HEK293 (cell line): ENCODE measurements at regions not wholly inside any gene's neighbourhood (a gene's known extent, or its start where the extent isn't known, plus 50 kb on each side); places are given as distances from the start of the nearest gene placed in this dataset.

ENCODE experiments used
- CTCF ChIA-PET: fragments of 350-600 bp; formaldehyde crosslinking; extraction: SDS; loops from one replicate; lab custom pipeline; 2021; ENCODE audit warnings: antibody characterized with exemption; lab: Yijun Ruan, JAX
- POLR2A ChIA-PET: fragments of 300-600 bp; formaldehyde crosslinking; extraction: SDS; loops from one replicate; lab custom pipeline; 2020; ENCODE audit warnings: antibody characterized with exemption, inconsistent platforms; lab: Yijun Ruan, JAX
- H3K27ac ChIP-seq: fragments of 200-500 bp; sonication (Bioruptor generic); 2 replicates; pipeline ENCODE4 v1.5.1; 2014; ENCODE audit warnings: low read depth, low read length, control low read depth, inconsistent platforms; ENCODE audit errors: extremely low read depth
- H3K36me3 ChIP-seq, 2 experiments: fragments of 200-500 bp in 1 of 2; sonication (Bioruptor generic) in 1 of 2; 1 replicate in 1 of 2; 2 replicates in 1 of 2; pipeline ENCODE4 v1.5.1; 2014 to 2017; ENCODE audit warnings: inconsistent platforms in 2 of 2, low read length in 2 of 2; ENCODE audit not compliant: control insufficient read depth in 2 of 2, insufficient read depth in 1 of 2
- H3K4me1 ChIP-seq: fragments of 200-500 bp; sonication (Bioruptor generic); 2 replicates; pipeline ENCODE4 v1.5.1; 2014; ENCODE audit warnings: mild to moderate bottlenecking, low read length, inconsistent platforms; ENCODE audit not compliant: control insufficient read depth, insufficient read depth
- H3K4me3 ChIP-seq: 2 replicates; pipeline ENCODE4 v1.5.1; 2011; ENCODE audit warnings: low read depth, mild to moderate bottlenecking, control low read depth, low read length, moderate library complexity
- H3K9me3 ChIP-seq: fragments of 200-500 bp; sonication (Bioruptor generic); 2 replicates; pipeline ENCODE4 v1.5.1; 2014; ENCODE audit warnings: low read depth, low read length, inconsistent platforms; ENCODE audit not compliant: control insufficient read depth, insufficient read depth
- AEBP2 ChIP-seq: fragments of 450-650 bp; formaldehyde crosslinking; IDR thresholded peaks from 2 replicates; pipeline ENCODE4 v1.5.1; 2016; ENCODE audit warnings: missing biosample characterization, missing genetic modification characterization, borderline replicate concordance
- IKZF3 ChIP-seq: fragments of 450-650 bp; IDR thresholded peaks from 2 replicates; pipeline ENCODE4 v1.5.0; 2018; ENCODE audit warnings: missing biosample characterization, mild to moderate bottlenecking, missing genetic modification characterization, moderate library complexity
- KLF10 ChIP-seq: fragments of 450-650 bp; IDR thresholded peaks from 2 replicates; pipeline ENCODE4 v1.5.1; 2018; ENCODE audit warnings: missing biosample characterization, mild to moderate bottlenecking, missing genetic modification characterization
- PRDM1 ChIP-seq: fragments of 450-650 bp; formaldehyde crosslinking; IDR thresholded peaks from 2 replicates; pipeline ENCODE4; 2016; ENCODE audit warnings: missing biosample characterization, missing genetic modification characterization
- PRDM4 ChIP-seq: fragments of 450-650 bp; formaldehyde crosslinking; IDR thresholded peaks from 2 replicates; pipeline ENCODE4 v1.5.1; 2017; ENCODE audit warnings: missing biosample characterization, missing genetic modification characterization
- REST ChIP-seq: fragments of 450-650 bp; formaldehyde crosslinking; IDR thresholded peaks from 2 replicates; pipeline ENCODE4 v1.5.1; 2016; ENCODE audit warnings: missing biosample characterization, missing genetic modification characterization
- ZBTB20 ChIP-seq: fragments of 450-650 bp; formaldehyde crosslinking; IDR thresholded peaks from 2 replicates; pipeline ENCODE4 v1.5.1; 2016; ENCODE audit warnings: missing biosample characterization, missing genetic modification characterization
- ZBTB21 ChIP-seq: fragments of 450-650 bp; formaldehyde crosslinking; IDR thresholded peaks from 2 replicates; pipeline ENCODE4 v1.5.1; 2017; ENCODE audit warnings: missing biosample characterization, missing genetic modification characterization
- ZBTB48 ChIP-seq: fragments of 450-650 bp; formaldehyde crosslinking; IDR thresholded peaks from 2 replicates; pipeline ENCODE4 v1.5.1; 2016; ENCODE audit warnings: missing biosample characterization, missing genetic modification characterization
- ZFP41 ChIP-seq: fragments of 450-650 bp; formaldehyde crosslinking; IDR thresholded peaks from 2 replicates; pipeline ENCODE4 v1.5.1; 2016; ENCODE audit warnings: missing biosample characterization, missing genetic modification characterization, borderline replicate concordance
- ZNF148 ChIP-seq: fragments of 450-650 bp; formaldehyde crosslinking; IDR thresholded peaks from 2 replicates; pipeline ENCODE4 v1.5.0; 2017; ENCODE audit warnings: missing biosample characterization, missing genetic modification characterization, borderline replicate concordance
- ZNF169 ChIP-seq: fragments of 450-650 bp; formaldehyde crosslinking; IDR thresholded peaks from 2 replicates; pipeline ENCODE4 v1.5.1; 2016; ENCODE audit warnings: missing biosample characterization, missing genetic modification characterization
- ZNF18 ChIP-seq: fragments of 450-650 bp; formaldehyde crosslinking; IDR thresholded peaks from 2 replicates; pipeline ENCODE4 v1.5.1; 2016; ENCODE audit warnings: missing biosample characterization, missing genetic modification characterization
- ZNF202 ChIP-seq: fragments of 450-650 bp; formaldehyde crosslinking; IDR thresholded peaks from 2 replicates; pipeline ENCODE4 v1.5.1; 2016; ENCODE audit warnings: missing biosample characterization, missing genetic modification characterization, borderline replicate concordance
- ZNF266 ChIP-seq: fragments of 450-650 bp; formaldehyde crosslinking; IDR thresholded peaks from 2 replicates; pipeline ENCODE4 v1.5.1; 2016; ENCODE audit warnings: missing biosample characterization, missing genetic modification characterization, low read depth
- ZNF311 ChIP-seq: fragments of 450-650 bp; formaldehyde crosslinking; IDR thresholded peaks from 2 replicates; pipeline ENCODE4 v1.5.1; 2017; ENCODE audit warnings: missing biosample characterization, missing genetic modification characterization, borderline replicate concordance
- ZNF341 ChIP-seq: fragments of 450-650 bp; formaldehyde crosslinking; IDR thresholded peaks from 2 replicates; pipeline ENCODE4; 2016; ENCODE audit warnings: low read depth, missing biosample characterization, missing genetic modification characterization
- ZNF510 ChIP-seq: fragments of 450-650 bp; formaldehyde crosslinking; IDR thresholded peaks from 2 replicates; pipeline ENCODE4 v1.5.1; 2018; ENCODE audit warnings: mild to moderate bottlenecking, missing genetic modification characterization, missing biosample characterization; ENCODE audit not compliant: insufficient replicate concordance
- ZNF529 ChIP-seq: fragments of 450-650 bp; formaldehyde crosslinking; IDR thresholded peaks from 2 replicates; pipeline ENCODE4 v1.5.1; 2017; ENCODE audit warnings: missing genetic modification characterization, missing biosample characterization; ENCODE audit not compliant: insufficient replicate concordance
- ZNF549 ChIP-seq: fragments of 450-650 bp; IDR thresholded peaks from 2 replicates; pipeline ENCODE4 v1.5.1; 2018; ENCODE audit warnings: missing biosample characterization, missing genetic modification characterization, mild to moderate bottlenecking, inconsistent platforms, moderate library complexity
- ZNF623 ChIP-seq: fragments of 450-650 bp; formaldehyde crosslinking; IDR thresholded peaks from 2 replicates; pipeline ENCODE4 v1.5.1; 2016; ENCODE audit warnings: missing biosample characterization, missing genetic modification characterization
- ZNF664 ChIP-seq: fragments of 450-650 bp; formaldehyde crosslinking; IDR thresholded peaks from 2 replicates; pipeline ENCODE4 v1.5.1; 2016; ENCODE audit warnings: missing biosample characterization, missing genetic modification characterization
- ZNF830 ChIP-seq: fragments of 450-650 bp; IDR thresholded peaks from 2 replicates; pipeline ENCODE4 v1.5.0; 2018; ENCODE audit warnings: missing biosample characterization, missing genetic modification characterization, low read depth, mild to moderate bottlenecking, moderate library complexity

GRCh38 chr11:23956586-23956985, 540.3 kb upstream of the LUZP2 start (continued):
- TF ChIP-seq REST (tag by site-specific recombination) (no peak), ZNF341 (tag by site-specific recombination) (no peak), ZNF664 (tag by site-specific recombination) (no peak)

GRCh38 chr11:23957314-23957713, 539.5 kb upstream of the LUZP2 start:
- CTCF ChIA-PET, result interaction anchor here (0.6 to 0.7 kb wide), 3 partner anchors 97 to 282 kb away, joined by 3 to 4 read pairs (median 3); no protein-coding TSS in a partner anchor
- TF ChIP-seq ZBTB20, result no peak
- TF ChIP-seq ZNF623 (tag by site-specific recombination), result no peak
- no peak for TF ChIP-seq IKZF3 (tag by site-specific recombination)
- TF ChIP-seq KLF10 (tag by site-specific recombination), result no peak
- no peak for TF ChIP-seq ZNF549
- TF ChIP-seq PRDM4 (tag by site-specific recombination), result no peak
- no peak for TF ChIP-seq ZBTB48
- no peak for TF ChIP-seq ZNF529
- no peak for TF ChIP-seq ZNF18
- TF ChIP-seq ZNF266 (tag by site-specific recombination), result no peak
- TF ChIP-seq ZNF830 (tag by site-specific recombination), result no peak
- no peak for TF ChIP-seq ZFP41
- TF ChIP-seq PRDM1 (tag by site-specific recombination), result no peak
- TF ChIP-seq ZNF202 (tag by site-specific recombination), result no peak
- TF ChIP-seq, all 188 proteins: peak for 0
- POLR2A ChIA-PET, result no interaction called here
- no peaks in the 10 kb centered on the region for H3K4me1 ChIP-seq
- H3K9me3 ChIP-seq, result no peaks in the 10 kb centered on the region
- no peak overlapping the region for H3K27ac ChIP-seq
- H3K4me3 ChIP-seq, result no peak overlapping the region
- no peaks in the 10 kb centered on the region for H3K36me3 ChIP-seq

- Histone ChIP-seq H3K9me3 (no peaks in the 10 kb centered on the region), H3K4me3 (no peak overlapping the region), H3K4me1 (no peaks in the 10 kb centered on the region), H3K36me3 (no peaks in the 10 kb centered on the region), H3K27ac (no peak overlapping the region)
- ChIA-PET POLR2A (no interaction called here), CTCF (no interaction called here)
- no peak for TF ChIP-seq AEBP2 (tag by site-specific recombination)
- no peak for TF ChIP-seq IKZF3 (tag by site-specific recombination)
- TF ChIP-seq ZNF510 (tag by site-specific recombination), result no peak
- no peak for TF ChIP-seq ZNF148 (tag by site-specific recombination)
- no peak for TF ChIP-seq ZNF169
- no peak for TF ChIP-seq ZBTB21 (tag by site-specific recombination)
- TF ChIP-seq ZNF311 (tag by site-specific recombination), result no peak
Measured at GRCh38 chr11:23959462-23959861, 537.4 kb upstream of the LUZP2 start.
